Naive thymus-derived CD8-positive, alpha-beta T cell (primary cell): ENCODE measurements at regions not wholly inside any gene's neighbourhood (a gene's known extent, or its start where the extent isn't known, plus 50 kb on each side); places are given as distances from the start of the nearest gene placed in this dataset.

Source experiments
- ATAC-seq, 2 donors: fragments of 150-1000 bp; cut with Tn5 transposase in 1 of 2; sonication (Bioruptor Pico), chemical (Tn5 transposase) in 1 of 2; 1 replicate in 1 of 2; 2 replicates in 1 of 2; pipeline ENCODE4 v1.10.0; 2021; ENCODE audit warnings: mild to moderate bottlenecking in 2 of 2, moderate library complexity in 2 of 2
- POLR2A ChIA-PET: fragments of 350-600 bp; sonication (Branson Sonifier 250); formaldehyde crosslinking; loops from one replicate; lab custom pipeline; 2021; ENCODE audit warnings: antibody characterized with exemption; lab: Charles Lee
- DNase-seq, 10 donors: peaks; one replicate each; pipeline versions ENCODE4 v3.0.0 to v3.0.0-alpha.2; 2020 to 2022
- H3K27ac Mint-ChIP-seq, 10 donors: one replicate each; pipeline ENCODE4 v1.8.0; 2020 to 2022; ENCODE audit warnings: mild to moderate bottlenecking in 10 of 10, mixed read lengths in 10 of 10, moderate library complexity in 4 of 10, inconsistent platforms in 1 of 10
- H3K27me3 Mint-ChIP-seq, 5 donors: one replicate each; pipeline ENCODE4 v1.8.0; 2021 to 2022; ENCODE audit warnings: mixed read lengths in 5 of 5
- H3K36me3 Mint-ChIP-seq, 3 donors: one replicate each; pipeline ENCODE4 v1.8.0; 2020 to 2022; ENCODE audit warnings: mixed read lengths in 3 of 3, mild to moderate bottlenecking in 2 of 3, inconsistent platforms in 1 of 3
- H3K4me1 Mint-ChIP-seq, 4 donors: one replicate each; pipeline ENCODE4 v1.8.0; 2021 to 2022; ENCODE audit warnings: mixed read lengths in 4 of 4
- H3K4me3 Mint-ChIP-seq, 10 donors: one replicate each; pipeline ENCODE4 v1.8.0; 2020 to 2022; ENCODE audit warnings: mild to moderate bottlenecking in 10 of 10, mixed read lengths in 10 of 10, moderate library complexity in 6 of 10, inconsistent platforms in 1 of 10
- H3K9me3 Mint-ChIP-seq, 9 donors: one replicate each; pipeline ENCODE4 v1.8.0; 2020 to 2022; ENCODE audit warnings: mixed read lengths in 9 of 9, mild to moderate bottlenecking in 3 of 9, inconsistent platforms in 1 of 9, moderate library complexity in 1 of 9

DNA sequence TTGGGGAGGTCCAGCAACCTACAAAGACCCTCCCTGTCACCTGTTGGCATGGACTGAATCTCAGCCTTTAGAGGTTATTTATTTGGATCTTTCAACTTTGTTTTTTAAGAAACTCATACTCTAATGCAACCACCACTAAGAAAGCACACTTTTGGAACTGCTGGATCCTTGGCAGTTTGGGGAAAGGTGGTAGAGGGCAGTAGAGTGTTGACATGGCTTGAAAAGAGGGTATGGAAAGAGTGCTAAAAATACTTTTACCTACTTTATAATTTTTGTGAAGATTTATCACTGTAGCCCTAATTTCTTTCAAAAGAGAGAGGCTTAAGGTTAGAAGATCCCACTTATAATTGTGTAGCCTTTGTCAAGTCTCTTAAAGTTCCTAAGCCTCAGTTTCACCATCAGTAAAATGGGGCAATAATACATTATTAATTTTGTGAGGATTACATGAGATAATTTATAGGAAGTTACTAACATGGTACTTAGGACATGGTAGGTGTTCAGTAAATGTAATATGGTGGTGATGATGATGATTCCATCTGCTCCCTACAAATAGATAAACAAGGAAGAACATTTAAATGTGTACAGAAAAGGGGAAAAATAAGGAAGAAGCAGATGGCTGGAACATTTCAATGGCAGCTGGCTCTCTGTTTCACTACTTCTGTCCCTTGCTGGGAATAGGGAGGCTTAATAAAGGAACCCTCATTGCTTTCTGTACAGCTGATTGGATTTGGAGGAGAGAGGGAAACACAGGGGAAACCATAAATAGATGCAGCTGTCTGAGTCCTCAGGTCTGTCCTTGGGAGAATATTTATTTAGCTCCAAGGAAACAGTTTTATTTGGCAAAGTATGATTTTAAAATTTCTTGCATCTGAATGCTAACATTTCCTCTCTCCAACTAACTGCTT is 208.4 kb upstream of the ADAMTS9 start:
- ATAC-seq (no peak), DNase-seq (no peak)
- H3K4me3 Mint-ChIP-seq: no peak overlapping the region
- peaks cover 0 to 21% (median 6%) of the 10 kb centered on the region in 9 donors for H3K9me3 Mint-ChIP-seq
- peaks cover 0 to 1% (median 0%) of the 10 kb centered on the region in 5 donors for H3K27me3 Mint-ChIP-seq
- H3K27ac Mint-ChIP-seq: no peak overlapping the region
- H3K4me1 Mint-ChIP-seq: no peaks in the 10 kb centered on the region
- POLR2A ChIA-PET: no interaction called here
- no peaks in the 10 kb centered on the region for H3K36me3 Mint-ChIP-seq

DNA sequence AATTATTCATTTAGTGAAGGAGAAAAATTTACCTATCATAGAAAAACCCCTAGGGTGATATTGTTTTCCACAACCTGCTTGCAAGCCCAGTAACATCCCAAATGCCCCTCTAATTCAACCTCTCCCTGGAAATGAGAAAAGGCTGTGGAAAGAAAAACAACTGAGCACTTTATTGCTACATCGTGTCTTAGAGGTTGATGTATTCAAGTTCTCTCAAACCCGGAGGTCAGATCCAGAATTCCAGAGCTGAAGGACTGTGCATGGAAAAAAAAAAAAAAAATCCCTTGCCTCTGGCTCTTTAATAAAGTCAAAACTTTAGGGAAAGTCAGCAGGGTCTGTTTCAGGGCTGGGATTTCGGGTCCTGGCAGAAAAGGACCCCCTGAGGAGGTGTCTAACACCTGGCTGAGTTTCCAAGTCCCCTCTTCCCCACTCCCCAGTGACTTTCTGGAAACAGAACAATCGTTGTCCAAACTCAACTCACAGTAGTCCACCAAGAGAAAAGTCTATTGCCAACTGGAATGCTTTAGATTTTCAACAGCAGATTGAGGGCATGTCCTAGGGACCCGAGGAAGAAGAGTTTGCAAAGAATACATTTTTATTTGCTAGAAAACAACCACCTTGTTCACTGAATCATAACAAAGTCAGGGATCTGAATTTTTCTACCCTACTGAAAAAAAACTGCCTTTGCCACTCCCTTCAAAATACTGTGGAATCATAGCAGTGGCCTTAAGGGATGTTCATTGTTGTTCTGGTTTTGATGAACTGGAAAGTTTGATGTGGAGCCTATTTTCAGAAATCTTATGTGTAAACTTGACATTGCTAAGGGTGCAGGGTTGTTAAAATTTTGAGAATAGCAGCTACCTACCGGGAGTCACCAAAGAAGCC is 207.5 kb upstream of the ADAMTS9 start:
- H3K9me3 Mint-ChIP-seq: peaks cover 0 to 21% (median 6%) of the 10 kb centered on the region in 9 donors
- ATAC-seq (no peak), DNase-seq (no peak)
- POLR2A ChIA-PET: no interaction called here
- peaks cover 0 to 4% (median 0%) of the 10 kb centered on the region in 5 donors for H3K27me3 Mint-ChIP-seq
- H3K4me3 Mint-ChIP-seq: no peak overlapping the region
- no peak overlapping the region for H3K27ac Mint-ChIP-seq
- H3K4me1 Mint-ChIP-seq: no peaks in the 10 kb centered on the region
- no peaks in the 10 kb centered on the region for H3K36me3 Mint-ChIP-seq

DNA sequence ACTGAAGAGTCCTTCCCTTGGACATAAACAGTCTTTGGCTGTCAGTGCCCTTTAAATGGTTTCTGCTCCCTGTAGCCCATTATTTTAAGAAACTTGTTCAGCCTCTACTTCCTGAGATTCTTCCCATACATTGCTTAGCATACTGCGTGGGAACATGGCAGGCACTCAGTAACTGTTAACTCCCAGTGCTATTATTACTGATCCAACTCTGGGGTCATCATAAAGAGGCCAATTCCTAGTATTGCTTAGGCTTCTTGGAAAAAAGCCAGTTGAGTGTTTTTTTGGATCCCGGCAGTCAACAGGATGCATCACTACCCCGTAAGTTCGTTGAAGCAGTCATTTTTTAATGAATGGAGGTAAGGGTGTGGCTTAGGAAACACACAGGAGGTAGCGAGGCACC is 206.2 kb upstream of the ADAMTS9 start:
- Mint-ChIP-seq H3K27ac (no peak overlapping the region), H3K4me3 (no peak overlapping the region), H3K27me3 (peaks cover 0 to 4% (median 0%) of the 10 kb centered on the region in 5 donors), H3K4me1 (no peaks in the 10 kb centered on the region), H3K9me3 (peaks cover 0 to 21% (median 7%) of the 10 kb centered on the region in 9 donors), H3K36me3 (no peaks in the 10 kb centered on the region)
- no peak for ATAC-seq
- DNase-seq: no peak
- POLR2A ChIA-PET: no interaction called here

DNA sequence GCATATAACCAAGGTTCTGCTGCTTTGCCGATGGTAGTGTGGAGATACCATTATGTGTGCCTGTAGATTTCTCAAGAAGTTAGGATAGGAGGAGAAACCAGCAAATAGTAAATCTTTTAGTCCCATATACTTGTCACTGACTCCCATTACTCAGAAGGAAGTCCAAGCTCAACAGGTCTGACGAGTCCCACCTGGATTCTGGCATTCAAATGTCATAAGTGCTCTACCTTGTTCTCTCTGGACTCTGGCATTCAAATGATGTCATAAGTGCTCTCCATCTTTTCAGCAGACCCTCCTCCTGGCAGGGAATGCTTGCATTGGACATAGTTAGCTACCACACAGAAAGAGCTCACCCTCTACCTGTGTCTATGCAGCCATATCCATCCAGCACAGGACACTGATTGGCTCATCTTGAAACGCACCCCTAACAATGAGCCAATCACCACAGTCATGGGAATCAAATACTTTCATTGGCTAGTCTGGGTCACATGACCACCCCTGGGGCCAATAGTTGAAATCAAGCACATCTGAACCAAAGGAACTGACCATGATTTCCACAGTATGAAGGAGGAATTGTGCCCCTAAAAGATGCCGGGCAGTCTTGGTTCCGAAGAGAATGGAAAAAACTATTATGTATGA is 205.0 kb upstream of the ADAMTS9 start:
- Mint-ChIP-seq H3K27ac (peak overlapping the region in 1 of 10 donors; percentile 31), H3K9me3 (peaks cover 0 to 19% (median 6%) of the 10 kb centered on the region in 9 donors), H3K4me1 (no peaks in the 10 kb centered on the region), H3K36me3 (no peaks in the 10 kb centered on the region), H3K27me3 (peaks cover 0 to 4% (median 0%) of the 10 kb centered on the region in 5 donors), H3K4me3 (no peak overlapping the region)
- DNase-seq (no peak), ATAC-seq (no peak)
- POLR2A ChIA-PET: no interaction called here

DNA sequence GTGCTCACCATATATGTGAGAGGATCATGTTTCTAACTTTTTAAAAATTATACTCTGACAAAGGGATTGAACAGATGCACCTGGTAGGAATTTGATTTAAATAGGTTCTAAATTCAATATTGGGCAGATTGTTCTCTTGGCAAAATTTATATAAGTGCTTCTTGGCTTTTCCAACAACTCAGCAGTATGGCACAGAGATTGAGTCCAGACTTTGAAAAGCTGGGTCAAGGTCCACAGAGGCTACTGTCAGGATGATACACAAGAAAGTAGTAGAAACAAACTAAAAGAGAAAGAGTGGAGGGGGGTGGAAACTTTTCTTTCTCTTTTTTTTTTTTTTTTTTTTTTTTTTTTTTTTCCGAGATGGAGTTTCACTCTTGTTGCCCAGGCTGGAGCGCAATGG is 203.2 kb upstream of the ADAMTS9 start:
- Mint-ChIP-seq H3K27ac (no peak overlapping the region), H3K27me3 (peaks cover 0 to 4% (median 0%) of the 10 kb centered on the region in 5 donors), H3K4me1 (no peaks in the 10 kb centered on the region), H3K36me3 (peaks cover 0 to 3% (median 0%) of the 10 kb centered on the region in 3 donors), H3K4me3 (no peak overlapping the region), H3K9me3 (peaks cover 0 to 11% (median 6%) of the 10 kb centered on the region in 9 donors)
- POLR2A ChIA-PET: no interaction called here
- no peak for DNase-seq
- no peak for ATAC-seq

DNA sequence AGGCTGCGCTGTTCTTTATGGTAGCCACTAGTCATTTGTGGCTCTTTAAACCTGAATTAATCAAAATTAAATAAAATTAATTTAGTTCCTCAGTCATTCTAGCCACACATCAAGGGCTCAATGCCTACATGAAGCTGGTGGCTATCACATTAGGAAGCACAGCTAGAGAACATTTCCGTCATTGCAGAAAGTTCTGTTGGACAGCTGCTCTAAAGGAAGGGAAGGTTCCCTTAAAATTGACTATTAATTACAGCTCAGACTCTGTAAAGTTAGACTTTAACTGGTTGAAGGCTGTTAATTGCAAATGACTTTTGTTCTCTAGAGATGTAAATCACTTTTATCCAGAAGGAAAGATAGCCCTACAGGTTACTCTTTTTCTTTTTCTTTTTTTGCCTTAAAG is 202.7 kb upstream of the ADAMTS9 start:
- Mint-ChIP-seq H3K36me3 (peaks cover 0 to 4% (median 0%) of the 10 kb centered on the region in 3 donors), H3K27me3 (peaks cover 0 to 4% (median 0%) of the 10 kb centered on the region in 5 donors), H3K27ac (no peak overlapping the region), H3K9me3 (peaks cover 0 to 12% (median 6%) of the 10 kb centered on the region in 9 donors), H3K4me1 (no peaks in the 10 kb centered on the region), H3K4me3 (no peak overlapping the region)
- ATAC-seq (no peak), DNase-seq (no peak)
- POLR2A ChIA-PET: no interaction called here

DNA sequence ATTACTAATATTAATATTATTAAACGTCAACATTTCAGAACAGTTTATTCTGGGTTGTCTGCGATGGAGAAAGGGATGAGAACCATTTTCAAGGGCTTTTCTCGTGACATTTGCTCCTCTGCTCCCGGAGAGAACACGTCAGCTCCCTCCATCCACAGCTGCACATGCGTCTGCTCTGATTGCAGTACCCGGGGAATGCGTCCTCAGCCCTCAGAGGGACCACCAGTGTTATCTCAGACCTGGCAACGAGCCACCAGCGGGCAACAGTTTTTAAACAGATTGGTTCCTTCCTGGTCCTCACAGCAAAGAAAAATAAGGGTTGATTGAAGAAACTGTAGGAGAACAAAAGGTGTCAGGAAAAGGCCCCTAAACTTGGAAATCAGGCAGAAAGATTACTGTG is 202.2 kb upstream of the ADAMTS9 start:
- no peak overlapping the region for H3K27ac Mint-ChIP-seq
- H3K36me3 Mint-ChIP-seq: peaks cover 0 to 4% (median 0%) of the 10 kb centered on the region in 3 donors
- DNase-seq (no peak), ATAC-seq (no peak)
- no peaks in the 10 kb centered on the region for H3K4me1 Mint-ChIP-seq
- peaks cover 0 to 3% (median 0%) of the 10 kb centered on the region in 5 donors for H3K27me3 Mint-ChIP-seq
- POLR2A ChIA-PET: no interaction called here
- H3K4me3 Mint-ChIP-seq: no peak overlapping the region
- peaks cover 0 to 12% (median 6%) of the 10 kb centered on the region in 9 donors for H3K9me3 Mint-ChIP-seq

DNA sequence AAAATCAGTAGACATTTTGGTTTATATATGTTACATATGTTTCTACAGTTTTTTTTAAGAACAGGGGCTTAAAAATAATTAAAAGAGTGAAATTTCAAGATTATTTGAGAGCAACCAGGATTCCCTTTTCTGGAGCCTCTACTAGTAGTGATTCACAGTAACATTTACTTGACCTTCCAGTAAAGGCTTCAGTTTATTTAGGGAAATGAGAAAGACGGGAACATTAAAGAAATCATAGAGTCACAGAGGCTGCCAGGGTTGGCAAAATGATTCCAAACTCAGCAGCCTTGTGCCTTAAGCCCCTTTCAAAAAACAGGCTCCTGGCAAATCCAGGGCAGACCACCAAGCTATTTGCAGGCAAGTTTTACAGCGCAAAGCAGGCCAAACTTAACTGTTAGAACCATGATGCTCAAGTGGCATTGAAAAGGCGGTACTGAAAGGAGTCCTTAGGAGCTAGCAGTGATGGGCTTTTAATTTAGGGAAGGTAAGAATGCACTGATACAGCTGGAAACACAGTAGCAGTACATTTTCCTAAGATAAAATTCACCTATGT is 201.1 kb upstream of the ADAMTS9 start:
- no peak for ATAC-seq
- no peak overlapping the region for H3K4me3 Mint-ChIP-seq
- peaks cover 0 to 4% (median 0%) of the 10 kb centered on the region in 3 donors for H3K36me3 Mint-ChIP-seq
- H3K27me3 Mint-ChIP-seq: peaks cover 0 to 2% (median 0%) of the 10 kb centered on the region in 5 donors
- H3K9me3 Mint-ChIP-seq: peaks cover 0 to 12% (median 6%) of the 10 kb centered on the region in 9 donors
- H3K27ac Mint-ChIP-seq: no peak overlapping the region
- DNase-seq: no peak
- POLR2A ChIA-PET: no interaction called here
- H3K4me1 Mint-ChIP-seq: no peaks in the 10 kb centered on the region

DNA sequence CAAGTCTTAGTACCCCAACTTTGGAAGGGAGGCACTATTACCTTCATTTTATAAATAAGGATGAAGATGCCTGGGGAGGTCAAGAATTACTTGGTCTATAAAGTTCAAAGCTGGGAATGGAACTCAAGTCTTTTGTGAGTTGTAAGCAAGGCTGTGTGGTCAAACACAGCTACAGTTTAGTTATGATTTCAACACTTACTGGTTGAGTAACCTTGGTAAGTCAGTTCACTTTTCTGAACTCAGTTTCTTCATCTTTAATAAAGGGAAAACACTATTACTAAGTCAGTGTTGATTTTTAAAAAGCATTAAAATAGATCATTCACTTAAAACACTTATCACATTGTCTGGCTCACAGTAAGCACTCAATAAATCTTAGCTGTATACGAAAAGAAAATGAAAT is 200.4 kb upstream of the ADAMTS9 start:
- Mint-ChIP-seq H3K36me3 (peaks cover 0 to 4% (median 0%) of the 10 kb centered on the region in 3 donors), H3K4me3 (no peak overlapping the region), H3K9me3 (peaks cover 0 to 12% (median 8%) of the 10 kb centered on the region in 9 donors), H3K27me3 (peaks cover 0 to 2% (median 0%) of the 10 kb centered on the region in 5 donors), H3K27ac (no peak overlapping the region), H3K4me1 (no peaks in the 10 kb centered on the region)
- DNase-seq (no peak), ATAC-seq (no peak)
- POLR2A ChIA-PET: no interaction called here

DNA sequence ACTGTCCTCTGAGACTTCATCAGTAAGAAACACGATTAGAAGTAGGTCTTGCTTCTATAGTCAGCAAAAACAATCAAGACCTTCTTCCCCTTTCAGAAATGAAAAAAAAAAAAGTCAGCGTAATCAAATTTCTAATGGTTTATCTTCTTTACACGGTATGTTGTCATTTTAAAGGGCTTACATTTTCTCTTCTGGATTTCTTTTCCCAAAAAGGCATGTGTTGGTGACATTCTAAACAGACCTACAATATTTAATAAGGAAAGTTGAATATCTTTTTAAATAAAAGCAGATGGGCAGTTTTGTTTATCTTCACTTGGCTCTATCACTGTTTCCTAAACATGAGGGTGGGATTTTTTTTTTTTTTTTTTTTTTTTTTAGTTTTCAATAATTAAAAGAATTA is 197.3 kb upstream of the ADAMTS9 start:
- no peak for ATAC-seq
- POLR2A ChIA-PET: no interaction called here

DNA sequence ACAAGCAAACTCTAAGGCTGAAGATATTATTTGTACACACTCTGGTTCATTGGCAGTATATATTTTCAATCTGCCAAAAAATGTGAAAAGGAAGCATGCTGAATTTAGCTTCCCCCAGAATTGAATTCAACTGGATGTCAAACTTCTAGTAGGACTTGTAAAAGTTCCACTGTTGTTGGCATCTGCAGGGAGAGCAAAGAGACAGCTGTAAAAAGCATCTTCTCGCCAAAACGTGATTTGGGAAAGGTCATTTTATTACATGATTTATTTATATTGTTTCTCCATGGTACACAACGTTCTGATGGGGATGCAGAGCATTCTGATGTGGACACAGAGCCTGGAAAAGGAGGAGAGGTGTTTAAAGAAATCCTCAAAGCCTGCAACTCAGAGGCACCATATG is 196.7 kb upstream of the ADAMTS9 start:
- H3K4me1 Mint-ChIP-seq: no peaks in the 10 kb centered on the region
- H3K27me3 Mint-ChIP-seq: no peaks in the 10 kb centered on the region
- DNase-seq (no peak), ATAC-seq (no peak)
- H3K4me3 Mint-ChIP-seq: no peak overlapping the region
- POLR2A ChIA-PET: no interaction called here
- H3K9me3 Mint-ChIP-seq: peaks cover 0 to 20% (median 6%) of the 10 kb centered on the region in 9 donors
- H3K36me3 Mint-ChIP-seq: peaks cover 0 to 4% (median 0%) of the 10 kb centered on the region in 3 donors
- H3K27ac Mint-ChIP-seq: no peak overlapping the region

More for the DNA sequence above, 197.3 kb upstream of the ADAMTS9 start:
- Mint-ChIP-seq H3K36me3 (peaks cover 0 to 4% (median 0%) of the 10 kb centered on the region in 3 donors), H3K4me3 (no peak overlapping the region), H3K9me3 (peaks cover 0 to 20% (median 6%) of the 10 kb centered on the region in 9 donors), H3K4me1 (no peaks in the 10 kb centered on the region), H3K27ac (no peak overlapping the region), H3K27me3 (no peaks in the 10 kb centered on the region)
- no peak for DNase-seq

DNA sequence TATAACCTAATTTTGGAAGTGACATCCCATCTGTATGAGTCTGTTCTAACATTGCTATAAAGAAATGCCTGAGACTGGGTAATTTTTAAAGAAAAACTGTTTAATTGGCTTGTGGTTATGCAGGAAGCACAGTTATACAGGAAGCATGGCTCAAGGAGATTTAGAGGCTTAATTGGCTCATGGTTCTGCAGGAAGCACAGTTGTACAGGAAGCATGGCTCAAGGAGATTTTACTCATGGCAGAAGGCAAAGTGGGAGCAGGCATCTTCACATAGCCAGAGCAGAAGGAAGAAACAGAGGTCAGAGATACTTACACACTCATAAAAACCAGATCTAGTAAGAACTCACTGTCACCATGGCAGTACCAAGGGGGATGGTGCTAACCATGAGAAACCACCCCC is 193.1 kb upstream of the ADAMTS9 start:
- ATAC-seq: no peak
- peaks cover 0 to under 1% (median 0%) of the 10 kb centered on the region in 3 donors for H3K36me3 Mint-ChIP-seq
- H3K27ac Mint-ChIP-seq: no peak overlapping the region
- H3K9me3 Mint-ChIP-seq: peaks cover 0 to 20% (median 4%) of the 10 kb centered on the region in 9 donors
- POLR2A ChIA-PET: no interaction called here
- H3K4me1 Mint-ChIP-seq: no peaks in the 10 kb centered on the region
- no peak overlapping the region for H3K4me3 Mint-ChIP-seq
- DNase-seq: no peak
- H3K27me3 Mint-ChIP-seq: no peaks in the 10 kb centered on the region
